ENCODE measurements at regions not wholly inside any gene's neighbourhood (a gene's known extent, or its start where the extent isn't known, plus 50 kb on each side); places are given as distances from the start of the nearest gene placed in this dataset.

- Mint-ChIP-seq H3K4me1 (peaks cover 48 to 49% of the 10 kb centered on the region in 2 donors), H3K27me3 (ENCODE audit: low read depth in 2 of 2) (no peaks in the 10 kb centered on the region), H3K36me3 (peaks cover 7% of the 10 kb centered on the region), H3K4me3 (no peak overlapping the region), H3K9me3 (no peaks in the 10 kb centered on the region), H3K27ac (peak overlapping the region in 1 of 2 donors; percentile 3)
- no peak overlapping the region for H3K4me3 ChIP-seq (ENCODE audit: low read length)
- no peaks in the 10 kb centered on the region for H3K36me3 ChIP-seq (ENCODE audit: control insufficient read depth, insufficient read depth, low read length)
- intact Hi-C loops (cut with micrococcal nuclease), result no loop called here
- H3K4me1 ChIP-seq (ENCODE audit: control insufficient read depth, insufficient read depth, low read length), result no peaks in the 10 kb centered on the region
- ATAC-seq (no peak), DNase-seq (no peak)
- no peaks in the 10 kb centered on the region for H3K9me3 ChIP-seq (ENCODE audit: control insufficient read depth, insufficient read depth, low read length)
- no peak for TF ChIP-seq CTCF (IDR thresholded peaks at IDR 0.05)
- H3K27me3 ChIP-seq (ENCODE audit: control insufficient read depth, insufficient read depth, low read length), result no peaks in the 10 kb centered on the region
- no peak overlapping the region for H3K27ac ChIP-seq (ENCODE audit: low read length)
These were observed 70.7 kb upstream of the ZNF30 start for GRCh38 chr19:34856052-34856451.

GRCh38 chr19:34853369-34853768, 73.3 kb upstream of the ZNF30 start:
- Mint-ChIP-seq H3K27ac (no peak overlapping the region), H3K4me1 (peaks cover 34 to 44% of the 10 kb centered on the region in 2 donors), H3K4me3 (no peak overlapping the region), H3K27me3 (ENCODE audit: low read depth in 2 of 2) (no peaks in the 10 kb centered on the region), H3K36me3 (peaks cover 7% of the 10 kb centered on the region), H3K9me3 (no peaks in the 10 kb centered on the region)
- H3K4me1 ChIP-seq (ENCODE audit: control insufficient read depth, insufficient read depth, low read length), result no peaks in the 10 kb centered on the region
- DNase-seq, result no peak
- no peak overlapping the region for H3K27ac ChIP-seq (ENCODE audit: low read length)
- intact Hi-C loops (cut with micrococcal nuclease), result no loop called here
- peak in 1 of 3 donors; percentile 24 for ATAC-seq
- H3K27me3 ChIP-seq (ENCODE audit: control insufficient read depth, insufficient read depth, low read length), result no peaks in the 10 kb centered on the region
- no peak for TF ChIP-seq CTCF (IDR thresholded peaks at IDR 0.05)
- H3K36me3 ChIP-seq (ENCODE audit: control insufficient read depth, insufficient read depth, low read length), result peaks cover 5% of the 10 kb centered on the region
- WGBS (ENCODE audit: insufficient coverage), result 89% methylated on average over 3 of the region's 3 CpGs
- no peak overlapping the region for H3K4me3 ChIP-seq (ENCODE audit: low read length)
- H3K9me3 ChIP-seq (ENCODE audit: control insufficient read depth, insufficient read depth, low read length), result no peaks in the 10 kb centered on the region

GRCh38 chr19:34852669-34853068, 74.0 kb upstream of the ZNF30 start:
- H3K4me1 ChIP-seq (ENCODE audit: control insufficient read depth, insufficient read depth, low read length), result no peaks in the 10 kb centered on the region
- no peaks in the 10 kb centered on the region for H3K27me3 ChIP-seq (ENCODE audit: control insufficient read depth, insufficient read depth, low read length)
- H3K27me3 Mint-ChIP-seq (ENCODE audit: low read depth in 2 of 2), result no peaks in the 10 kb centered on the region
- no peak for TF ChIP-seq CTCF (IDR thresholded peaks at IDR 0.05)
- H3K36me3 ChIP-seq (ENCODE audit: control insufficient read depth, insufficient read depth, low read length), result peaks cover 5% of the 10 kb centered on the region
- no peaks in the 10 kb centered on the region for H3K9me3 ChIP-seq (ENCODE audit: control insufficient read depth, insufficient read depth, low read length)
- H3K27ac Mint-ChIP-seq, result peak overlapping the region in 1 of 2 donors; percentile 25
- ATAC-seq, result no peak
- peaks cover 36 to 43% of the 10 kb centered on the region in 2 donors for H3K4me1 Mint-ChIP-seq
- H3K27ac ChIP-seq (ENCODE audit: low read length), result no peak overlapping the region
- H3K4me3 ChIP-seq (ENCODE audit: low read length), result no peak overlapping the region
- H3K36me3 Mint-ChIP-seq, result peaks cover 7% of the 10 kb centered on the region
- intact Hi-C loops (cut with micrococcal nuclease), result no loop called here
- 90% methylated on average over 5 of the region's 5 CpGs for WGBS (ENCODE audit: insufficient coverage)
- no peak for DNase-seq
- no peak overlapping the region for H3K4me3 Mint-ChIP-seq
- no peaks in the 10 kb centered on the region for H3K9me3 Mint-ChIP-seq

GRCh38 chr19:34851277-34851804, 75.4 kb upstream of the ZNF30 start:
- Mint-ChIP-seq H3K27me3 (ENCODE audit: low read depth in 2 of 2) (no peaks in the 10 kb centered on the region), H3K36me3 (peaks cover under 1% of the 10 kb centered on the region), H3K27ac (no peak overlapping the region), H3K4me1 (peaks cover 35 to 48% of the 10 kb centered on the region in 2 donors), H3K4me3 (no peak overlapping the region), H3K9me3 (no peaks in the 10 kb centered on the region)
- Histone ChIP-seq H3K4me3 (ENCODE audit: low read length) (no peak overlapping the region), H3K27ac (ENCODE audit: low read length) (no peak overlapping the region), H3K9me3 (ENCODE audit: control insufficient read depth, insufficient read depth, low read length) (no peaks in the 10 kb centered on the region), H3K27me3 (ENCODE audit: control insufficient read depth, insufficient read depth, low read length) (no peaks in the 10 kb centered on the region), H3K36me3 (ENCODE audit: control insufficient read depth, insufficient read depth, low read length) (peaks cover 5% of the 10 kb centered on the region), H3K4me1 (ENCODE audit: control insufficient read depth, insufficient read depth, low read length) (no peaks in the 10 kb centered on the region)
- ATAC-seq, result no peak
- 91% methylated on average over 11 of the region's 11 CpGs for WGBS (ENCODE audit: insufficient coverage)
- no peak for TF ChIP-seq CTCF (IDR thresholded peaks at IDR 0.05)
- peak in 1 of 2 donors; percentile 26 for DNase-seq
- intact Hi-C loops (cut with micrococcal nuclease), result no loop called here

All from natural killer cell (primary cell).